ENCODE measurements at regions not wholly inside any gene's neighbourhood (a gene's known extent, or its start where the extent isn't known, plus 50 kb on each side); places are given as distances from the start of the nearest gene placed in this dataset.

GRCh38 chr3:193831495-193832455 is 238.8 kb downstream of the OPA1 start:
- TF ChIP-seq CTCF (IDR thresholded peaks at IDR 0.05) (no peak), POLR2AphosphoS5 (IDR thresholded peaks at IDR 0.05) (no peak), POLR2A (IDR thresholded peaks at IDR 0.05; ENCODE audit: low read depth) (no peak)
